H1 (cell line): ENCODE measurements at regions not wholly inside any gene's neighbourhood (a gene's known extent, or its start where the extent isn't known, plus 50 kb on each side); places are given as distances from the start of the nearest gene placed in this dataset.

ENCODE experiments used
- TBP ChIP-seq: IDR thresholded peaks from 2 replicates; pipeline ENCODE4 v1.6.1; 2011; ENCODE audit warnings: low read depth, low read length, improper control_type of control experiment

GRCh38 chr20:16179371-16179770 lies 393.9 kb downstream of the KIF16B start (continued):
- no peak for TF ChIP-seq TBP
